Fibroblast of skin of back (primary cell): ENCODE measurements at regions not wholly inside any gene's neighbourhood (a gene's known extent, or its start where the extent isn't known, plus 50 kb on each side); places are given as distances from the start of the nearest gene placed in this dataset.
"Not testable (repeated sequence)": the region's sequence is repeated elsewhere in the genome, so short reads cannot be mapped to it uniquely, and the experiment has no call there.

ENCODE experiments used
- DNase-seq: peaks from one replicate; pipeline ENCODE4 v3.0.0-alpha.2; 2013

- DNase-seq: no peak
Observed at GRCh38 chr4:12146339-12146738, 717.6 kb upstream of the HS3ST1 start.

DNA sequence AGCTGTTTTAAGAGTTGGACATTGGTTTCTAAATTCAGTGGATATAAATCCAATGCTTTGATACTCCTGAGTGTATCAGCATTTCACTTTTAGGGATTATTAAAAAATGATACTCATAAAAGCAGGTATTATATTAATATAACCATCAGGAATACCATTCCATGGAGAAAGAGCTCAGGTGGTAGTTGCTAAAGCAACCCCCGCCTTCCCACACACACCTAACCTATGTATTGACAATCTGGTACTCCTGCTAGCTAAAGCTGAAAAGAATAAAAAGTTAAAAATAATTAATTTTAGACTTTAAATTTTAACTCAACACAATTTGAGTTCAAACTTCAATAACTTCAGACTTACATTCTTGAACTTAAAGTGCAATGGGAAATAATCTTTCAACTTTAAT is 717.1 kb upstream of the HS3ST1 start:
- DNase-seq: no peak

DNA sequence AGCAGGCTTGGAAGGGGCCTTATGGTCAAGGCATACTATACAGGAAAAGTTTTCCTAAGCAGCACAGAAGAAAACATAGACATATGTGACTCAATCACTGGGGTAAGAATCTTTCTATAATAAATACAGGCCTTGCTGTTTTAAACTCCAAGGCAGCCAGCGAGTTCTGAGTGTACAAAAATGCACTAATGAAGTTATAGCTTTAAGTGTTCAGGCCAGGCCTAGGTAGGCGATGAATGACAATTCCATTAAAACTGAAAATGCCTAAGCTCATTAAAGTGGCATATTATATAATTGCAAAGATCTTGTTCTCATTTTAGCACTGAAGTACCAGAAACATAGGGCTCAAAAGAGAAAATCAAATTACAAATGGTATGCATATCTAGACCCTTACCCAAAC is 716.4 kb upstream of the HS3ST1 start:
- no peak for DNase-seq

GRCh38 chr4:12144051-12144450 is 715.4 kb upstream of the HS3ST1 start:
- DNase-seq: no peak

GRCh38 chr4:12140864-12141263 is 712.2 kb upstream of the HS3ST1 start:
- DNase-seq: no peak

DNA sequence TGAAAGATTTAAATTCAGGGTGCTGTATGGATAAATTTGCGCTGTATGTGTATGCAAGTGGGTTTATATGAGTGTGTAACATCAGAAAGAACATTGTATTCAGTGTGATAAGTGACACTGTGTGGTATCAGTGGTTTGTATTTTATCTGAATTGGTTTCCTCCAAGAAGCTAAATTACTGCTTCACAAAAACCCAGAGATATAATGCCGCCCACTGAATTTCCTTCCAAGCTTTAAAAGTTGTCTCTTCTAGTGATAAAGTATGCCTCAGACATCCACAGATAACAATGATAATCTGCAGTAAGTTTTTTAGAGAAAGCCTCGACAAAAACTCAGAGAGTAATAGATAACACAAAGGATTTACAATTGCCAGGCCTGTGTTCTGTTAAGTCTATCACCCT is 710.6 kb upstream of the HS3ST1 start:
- DNase-seq: no peak

- DNase-seq: no peak
Observed at GRCh38 chr4:12138488-12138887, 709.8 kb upstream of the HS3ST1 start.

GRCh38 chr4:12137575-12137974 is 708.9 kb upstream of the HS3ST1 start:
- no peak for DNase-seq

DNA sequence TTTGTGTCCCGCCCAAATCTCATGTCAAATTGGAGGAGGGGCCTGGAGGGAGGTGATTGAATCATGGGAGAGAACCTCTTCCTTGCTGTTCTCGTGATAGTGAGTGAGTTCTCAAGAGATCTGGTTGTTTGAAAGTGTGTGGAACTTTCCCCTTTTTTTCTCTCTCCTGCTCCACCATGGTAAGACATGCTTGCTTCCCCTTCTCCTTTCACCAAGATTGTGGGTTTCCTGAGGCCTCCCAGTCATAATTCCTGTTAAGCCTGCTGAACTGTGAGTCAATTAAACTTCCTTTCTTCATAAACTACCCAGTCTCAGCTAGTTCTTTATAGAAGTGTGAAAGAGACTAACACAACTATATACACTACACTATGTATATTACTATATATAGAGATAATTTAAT is 697.8 kb upstream of the HS3ST1 start:
- DNase-seq: no peak

- no peak for DNase-seq
Observed at GRCh38 chr4:12124138-12124537, 695.4 kb upstream of the HS3ST1 start.

DNA sequence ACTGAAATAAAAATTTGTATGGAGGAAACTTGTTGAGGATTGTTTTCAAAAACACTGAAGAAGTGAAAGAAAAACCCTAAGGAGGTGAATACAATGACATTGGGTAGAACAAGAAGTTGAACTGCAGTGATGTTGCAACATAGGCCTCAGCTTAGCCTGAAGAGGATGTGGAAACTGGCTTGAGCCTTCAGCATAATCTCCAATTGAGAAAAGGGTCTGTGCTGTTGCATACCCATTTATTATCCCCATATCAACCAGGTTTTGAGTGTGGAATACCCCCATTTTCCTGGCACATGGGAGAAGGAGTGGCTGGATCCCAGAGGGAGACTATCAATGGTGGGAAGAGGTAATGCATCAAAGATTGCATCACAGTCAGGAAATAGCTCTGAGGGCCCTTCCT is 695.0 kb upstream of the HS3ST1 start:
- DNase-seq: no peak

DNA sequence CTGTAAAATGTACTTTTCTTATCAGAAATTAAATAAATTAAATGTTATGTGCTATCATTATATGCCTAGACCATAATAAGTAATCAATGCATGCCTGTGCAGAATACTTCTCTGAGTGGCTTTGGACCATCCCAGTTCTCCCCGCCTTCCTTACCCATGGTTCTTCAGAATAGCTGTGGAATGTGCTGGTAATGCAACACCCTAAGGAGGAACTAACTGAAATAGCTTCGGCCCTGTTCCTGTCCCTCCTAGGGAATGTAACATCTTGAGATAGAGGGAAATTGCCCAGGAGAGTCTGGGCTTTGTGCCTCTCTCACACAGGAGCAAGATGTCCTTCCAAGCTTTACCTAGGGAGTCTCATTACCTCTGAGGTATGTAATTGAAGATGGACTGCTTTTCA is 693.6 kb upstream of the HS3ST1 start:
- no peak for DNase-seq

- DNase-seq: no peak
Observed at GRCh38 chr4:12120968-12121367, 692.3 kb upstream of the HS3ST1 start.

DNA sequence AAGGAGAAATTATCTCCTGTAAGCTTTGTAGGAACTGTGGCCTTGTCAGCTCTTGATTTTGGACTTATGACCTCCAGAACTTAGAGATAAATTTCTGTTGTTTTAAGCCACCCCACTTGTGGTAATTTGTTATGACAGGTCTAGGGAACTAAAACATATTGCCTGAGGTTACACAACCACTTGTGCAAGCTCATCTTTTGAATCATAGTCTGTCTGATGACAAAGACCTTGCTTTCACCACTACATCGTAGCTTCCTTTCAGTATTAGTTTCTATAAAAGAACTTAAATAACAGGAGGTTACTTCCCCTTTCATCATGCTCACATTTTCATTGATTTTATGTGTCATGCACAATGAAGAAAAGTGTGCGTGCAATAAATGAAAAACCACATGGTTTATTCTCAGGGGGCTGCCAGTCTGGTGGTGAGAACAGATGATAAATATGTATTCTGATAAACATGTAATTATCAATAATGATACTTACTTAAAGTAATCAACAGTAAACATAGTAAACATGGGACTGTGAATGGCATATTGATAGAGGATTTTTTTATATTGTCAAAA is 690.0 kb upstream of the HS3ST1 start:
- DNase-seq: no peak

GRCh38 chr4:12116009-12116552 is 687.4 kb upstream of the HS3ST1 start:
- DNase-seq: no peak

GRCh38 chr4:12110627-12111026 is 681.9 kb upstream of the HS3ST1 start:
- DNase-seq: no peak

GRCh38 chr4:12109056-12109455 is 680.4 kb upstream of the HS3ST1 start:
- DNase-seq: not testable (repeated sequence)

DNA sequence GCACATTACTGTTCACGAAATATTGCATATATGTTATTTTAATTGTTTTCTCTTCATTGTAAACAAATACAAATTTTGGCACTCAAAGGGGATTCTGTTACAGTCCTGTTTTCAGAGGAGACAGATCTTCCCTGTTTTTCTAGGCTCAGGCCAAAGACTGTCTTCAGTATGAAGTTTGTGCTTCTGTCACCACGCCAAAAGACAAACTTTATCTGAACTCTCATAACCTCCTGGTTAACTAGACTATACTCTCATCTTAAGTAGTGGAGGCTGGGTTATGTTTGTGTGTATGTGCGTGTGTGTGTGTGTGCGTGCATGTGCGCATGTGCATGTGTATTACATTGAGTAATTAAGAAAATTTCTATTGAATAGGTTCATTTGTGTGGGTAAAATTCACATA is 676.8 kb upstream of the HS3ST1 start:
- no peak for DNase-seq

- not testable (repeated sequence) for DNase-seq
Observed at GRCh38 chr4:12089920-12090319, 661.2 kb upstream of the HS3ST1 start.

DNA sequence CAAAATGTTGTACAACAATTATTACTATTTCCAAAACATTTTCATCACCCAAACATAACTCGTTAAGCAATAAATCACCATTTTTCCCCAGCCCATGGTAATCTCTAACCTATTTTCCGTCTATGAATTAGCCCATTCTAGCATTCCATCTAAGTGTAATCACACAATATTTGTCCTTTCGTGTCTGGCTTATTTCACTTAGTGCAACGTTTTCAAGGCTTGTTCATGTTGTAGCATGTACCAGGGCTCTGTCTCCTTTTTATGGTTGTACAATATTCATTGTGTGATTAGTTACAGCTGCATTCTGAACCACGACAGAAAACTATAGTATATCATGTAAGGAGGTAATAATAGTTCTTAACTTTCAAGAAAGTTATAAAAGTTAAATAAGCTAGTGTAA is 656.0 kb upstream of the HS3ST1 start:
- no peak for DNase-seq

GRCh38 chr4:12071316-12071715 is 642.6 kb upstream of the HS3ST1 start:
- DNase-seq: no peak

DNA sequence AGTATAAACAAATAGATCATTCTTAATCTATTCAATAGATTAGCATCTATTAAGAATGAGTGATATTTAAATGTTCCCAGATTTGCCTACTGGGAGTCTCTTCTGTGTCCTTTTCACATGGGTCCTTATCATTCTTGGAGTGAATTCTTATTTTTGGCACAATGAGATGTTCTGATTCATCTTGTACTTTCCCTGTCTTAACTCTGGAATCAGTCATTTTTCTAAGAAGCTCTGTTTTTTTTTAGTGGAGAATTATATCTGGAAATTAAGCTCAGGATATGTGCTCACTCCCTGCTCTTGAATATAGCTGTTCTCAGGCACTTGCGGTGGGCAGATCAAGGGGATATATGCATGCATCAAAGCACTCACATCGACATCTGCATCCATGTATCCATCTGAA is 625.3 kb upstream of the HS3ST1 start:
- no peak for DNase-seq

GRCh38 chr4:12053556-12053955 is 624.9 kb upstream of the HS3ST1 start:
- no peak for DNase-seq

DNA sequence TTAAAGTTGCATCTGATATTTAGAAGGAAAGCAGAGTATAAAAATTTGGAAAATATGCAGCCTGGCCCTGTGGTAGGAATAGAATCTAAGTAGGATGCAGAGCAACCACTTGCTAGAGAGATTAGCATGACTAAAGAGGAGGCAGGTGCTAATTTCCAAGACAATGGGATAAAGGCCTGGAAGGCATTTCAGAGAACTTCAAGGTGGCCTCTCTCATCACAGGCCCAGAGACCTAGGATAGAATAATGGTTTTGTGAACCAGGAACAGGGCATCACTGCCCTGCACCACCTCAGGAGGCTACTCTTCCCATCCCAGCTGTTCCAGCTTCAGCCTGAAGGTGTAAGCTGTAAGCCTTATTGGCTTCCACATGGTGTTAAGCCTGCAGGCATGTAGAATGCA is 621.7 kb upstream of the HS3ST1 start:
- DNase-seq: no peak

- no peak for DNase-seq
Observed at GRCh38 chr4:12042818-12043217, 614.1 kb upstream of the HS3ST1 start.
